ENCODE measurements at regions not wholly inside any gene's neighbourhood (a gene's known extent, or its start where the extent isn't known, plus 50 kb on each side); places are given as distances from the start of the nearest gene placed in this dataset.

- Histone ChIP-seq H3K9me3 (ENCODE audit: control insufficient read depth, insufficient read depth, low read length) (no peaks in the 10 kb centered on the region), H3K4me1 (ENCODE audit: control insufficient read depth, insufficient read depth, low read length) (no peaks in the 10 kb centered on the region), H3K4me3 (ENCODE audit: low read length) (no peak overlapping the region), H3K36me3 (ENCODE audit: control insufficient read depth, insufficient read depth, low read length) (no peaks in the 10 kb centered on the region), H3K27me3 (ENCODE audit: control insufficient read depth, insufficient read depth, low read length) (no peaks in the 10 kb centered on the region), H3K27ac (ENCODE audit: low read length) (no peak overlapping the region)
- WGBS (ENCODE audit: insufficient coverage, insufficient read length): no CpG with 5 or more reads among the region's 6 CpGs
- no peak for DNase-seq (ENCODE audit: low read depth, low spot score)
Observed at GRCh38 chr13:58843567-58843966, 1212.0 kb downstream of the PCDH17 start.

GRCh38 chr13:58850161-58850560, 1218.6 kb downstream of the PCDH17 start:
- H3K4me1 ChIP-seq (ENCODE audit: control insufficient read depth, insufficient read depth, low read length): no peaks in the 10 kb centered on the region
- no peak for DNase-seq (ENCODE audit: low read depth, low spot score)
- H3K9me3 ChIP-seq (ENCODE audit: control insufficient read depth, insufficient read depth, low read length): no peaks in the 10 kb centered on the region
- no peak overlapping the region for H3K27ac ChIP-seq (ENCODE audit: low read length)
- H3K4me3 ChIP-seq (ENCODE audit: low read length): no peak overlapping the region
- no peaks in the 10 kb centered on the region for H3K27me3 ChIP-seq (ENCODE audit: control insufficient read depth, insufficient read depth, low read length)
- H3K36me3 ChIP-seq (ENCODE audit: control insufficient read depth, insufficient read depth, low read length): no peaks in the 10 kb centered on the region

- DNase-seq (ENCODE audit: low read depth, low spot score): no peak
- Histone ChIP-seq H3K9me3 (ENCODE audit: control insufficient read depth, insufficient read depth, low read length) (no peaks in the 10 kb centered on the region), H3K4me3 (ENCODE audit: low read length) (no peak overlapping the region), H3K4me1 (ENCODE audit: control insufficient read depth, insufficient read depth, low read length) (no peaks in the 10 kb centered on the region), H3K36me3 (ENCODE audit: control insufficient read depth, insufficient read depth, low read length) (no peaks in the 10 kb centered on the region), H3K27me3 (ENCODE audit: control insufficient read depth, insufficient read depth, low read length) (no peaks in the 10 kb centered on the region), H3K27ac (ENCODE audit: low read length) (no peak overlapping the region)
- no CpG with 5 or more reads among the region's 1 CpG for WGBS (ENCODE audit: insufficient coverage, insufficient read length)
Observed at GRCh38 chr13:58852076-58852475, 1220.5 kb downstream of the PCDH17 start.

- H3K4me3 ChIP-seq (ENCODE audit: low read length): no peak overlapping the region
- no peak overlapping the region for H3K27ac ChIP-seq (ENCODE audit: low read length)
- H3K4me1 ChIP-seq (ENCODE audit: control insufficient read depth, insufficient read depth, low read length): no peaks in the 10 kb centered on the region
- DNase-seq (ENCODE audit: low read depth, low spot score): no peak
- no CpG with 5 or more reads among the region's 1 CpG for WGBS (ENCODE audit: insufficient coverage, insufficient read length)
- no peaks in the 10 kb centered on the region for H3K27me3 ChIP-seq (ENCODE audit: control insufficient read depth, insufficient read depth, low read length)
- H3K9me3 ChIP-seq (ENCODE audit: control insufficient read depth, insufficient read depth, low read length): no peaks in the 10 kb centered on the region
- no peaks in the 10 kb centered on the region for H3K36me3 ChIP-seq (ENCODE audit: control insufficient read depth, insufficient read depth, low read length)
Observed at GRCh38 chr13:58855283-58855682, 1223.7 kb downstream of the PCDH17 start.

GRCh38 chr13:58858870-58859371, 1227.4 kb downstream of the PCDH17 start:
- no CpG with 5 or more reads among the region's 37 CpGs for WGBS (ENCODE audit: insufficient coverage, insufficient read length)
- no peaks in the 10 kb centered on the region for H3K27me3 ChIP-seq (ENCODE audit: control insufficient read depth, insufficient read depth, low read length)

GRCh38 chr13:58865286-58865685, 1233.7 kb downstream of the PCDH17 start:
- Histone ChIP-seq H3K4me3 (ENCODE audit: low read length) (no peak overlapping the region), H3K27ac (ENCODE audit: low read length) (no peak overlapping the region), H3K9me3 (ENCODE audit: control insufficient read depth, insufficient read depth, low read length) (no peaks in the 10 kb centered on the region), H3K4me1 (ENCODE audit: control insufficient read depth, insufficient read depth, low read length) (no peaks in the 10 kb centered on the region), H3K27me3 (ENCODE audit: control insufficient read depth, insufficient read depth, low read length) (no peaks in the 10 kb centered on the region), H3K36me3 (ENCODE audit: control insufficient read depth, insufficient read depth, low read length) (no peaks in the 10 kb centered on the region)
- no peak for DNase-seq (ENCODE audit: low read depth, low spot score)

More at GRCh38 chr13:58858870-58859371, 1227.4 kb downstream of the PCDH17 start:
- Histone ChIP-seq H3K4me3 (ENCODE audit: low read length) (no peak overlapping the region), H3K4me1 (ENCODE audit: control insufficient read depth, insufficient read depth, low read length) (no peaks in the 10 kb centered on the region), H3K36me3 (ENCODE audit: control insufficient read depth, insufficient read depth, low read length) (no peaks in the 10 kb centered on the region), H3K27ac (ENCODE audit: low read length) (no peak overlapping the region), H3K9me3 (ENCODE audit: control insufficient read depth, insufficient read depth, low read length) (no peaks in the 10 kb centered on the region)
- no peak for DNase-seq (ENCODE audit: low read depth, low spot score)

- H3K36me3 ChIP-seq (ENCODE audit: control insufficient read depth, insufficient read depth, low read length): no peaks in the 10 kb centered on the region
- no peak overlapping the region for H3K4me3 ChIP-seq (ENCODE audit: low read length)
- no CpG with 5 or more reads among the region's 1 CpG for WGBS (ENCODE audit: insufficient coverage, insufficient read length)
- H3K27ac ChIP-seq (ENCODE audit: low read length): no peak overlapping the region
- no peaks in the 10 kb centered on the region for H3K27me3 ChIP-seq (ENCODE audit: control insufficient read depth, insufficient read depth, low read length)
- no peaks in the 10 kb centered on the region for H3K9me3 ChIP-seq (ENCODE audit: control insufficient read depth, insufficient read depth, low read length)
- no peak for DNase-seq (ENCODE audit: low read depth, low spot score)
- H3K4me1 ChIP-seq (ENCODE audit: control insufficient read depth, insufficient read depth, low read length): no peaks in the 10 kb centered on the region
Observed at GRCh38 chr13:58869566-58869965, 1238.0 kb downstream of the PCDH17 start.

- no CpG with 5 or more reads among the region's 1 CpG for whole genome bisulfite sequencing (ENCODE audit: insufficient coverage, insufficient read length)
- no peaks in the 10 kb centered on the region for H3K4me1 ChIP-seq (ENCODE audit: control insufficient read depth, insufficient read depth, low read length)
- no peak for DNase-seq (ENCODE audit: low read depth, low spot score)
Observed at GRCh38 chr13:58876473-58876872, 1244.9 kb downstream of the PCDH17 start.

GRCh38 chr13:58879114-58879513, 1247.6 kb downstream of the PCDH17 start:
- H3K4me1 ChIP-seq (ENCODE audit: control insufficient read depth, insufficient read depth, low read length): no peaks in the 10 kb centered on the region
- H3K9me3 ChIP-seq (ENCODE audit: control insufficient read depth, insufficient read depth, low read length): no peaks in the 10 kb centered on the region
- no peak overlapping the region for H3K4me3 ChIP-seq (ENCODE audit: low read length)
- no peaks in the 10 kb centered on the region for H3K36me3 ChIP-seq (ENCODE audit: control insufficient read depth, insufficient read depth, low read length)
- no peak overlapping the region for H3K27ac ChIP-seq (ENCODE audit: low read length)
- DNase-seq (ENCODE audit: low read depth, low spot score): no peak
- no peaks in the 10 kb centered on the region for H3K27me3 ChIP-seq (ENCODE audit: control insufficient read depth, insufficient read depth, low read length)

More at GRCh38 chr13:58876473-58876872, 1244.9 kb downstream of the PCDH17 start:
- H3K9me3 ChIP-seq (ENCODE audit: control insufficient read depth, insufficient read depth, low read length): no peaks in the 10 kb centered on the region
- no peaks in the 10 kb centered on the region for H3K36me3 ChIP-seq (ENCODE audit: control insufficient read depth, insufficient read depth, low read length)
- H3K27me3 ChIP-seq (ENCODE audit: control insufficient read depth, insufficient read depth, low read length): no peaks in the 10 kb centered on the region
- H3K4me3 ChIP-seq (ENCODE audit: low read length): no peak overlapping the region
- no peak overlapping the region for H3K27ac ChIP-seq (ENCODE audit: low read length)

- WGBS (ENCODE audit: insufficient coverage, insufficient read length): no CpG with 5 or more reads among the region's 4 CpGs
- no peaks in the 10 kb centered on the region for H3K36me3 ChIP-seq (ENCODE audit: control insufficient read depth, insufficient read depth, low read length)
- no peaks in the 10 kb centered on the region for H3K27me3 ChIP-seq (ENCODE audit: control insufficient read depth, insufficient read depth, low read length)
- no peaks in the 10 kb centered on the region for H3K4me1 ChIP-seq (ENCODE audit: control insufficient read depth, insufficient read depth, low read length)
- H3K9me3 ChIP-seq (ENCODE audit: control insufficient read depth, insufficient read depth, low read length): no peaks in the 10 kb centered on the region
- no peak for DNase-seq (ENCODE audit: low read depth, low spot score)
- no peak overlapping the region for H3K27ac ChIP-seq (ENCODE audit: low read length)
- no peak overlapping the region for H3K4me3 ChIP-seq (ENCODE audit: low read length)
Observed at GRCh38 chr13:58882516-58882915, 1251.0 kb downstream of the PCDH17 start.

GRCh38 chr13:58883405-58883804, 1251.9 kb downstream of the PCDH17 start:
- no peaks in the 10 kb centered on the region for H3K9me3 ChIP-seq (ENCODE audit: control insufficient read depth, insufficient read depth, low read length)
- no peak for DNase-seq (ENCODE audit: low read depth, low spot score)
- WGBS (ENCODE audit: insufficient coverage, insufficient read length): no CpG with 5 or more reads among the region's 2 CpGs
- no peaks in the 10 kb centered on the region for H3K27me3 ChIP-seq (ENCODE audit: control insufficient read depth, insufficient read depth, low read length)
- H3K27ac ChIP-seq (ENCODE audit: low read length): no peak overlapping the region
- H3K4me1 ChIP-seq (ENCODE audit: control insufficient read depth, insufficient read depth, low read length): no peaks in the 10 kb centered on the region
- H3K36me3 ChIP-seq (ENCODE audit: control insufficient read depth, insufficient read depth, low read length): no peaks in the 10 kb centered on the region
- H3K4me3 ChIP-seq (ENCODE audit: low read length): no peak overlapping the region
